ENCODE measurements at regions not wholly inside any gene's neighbourhood (a gene's known extent, or its start where the extent isn't known, plus 50 kb on each side); places are given as distances from the start of the nearest gene placed in this dataset.

DNA sequence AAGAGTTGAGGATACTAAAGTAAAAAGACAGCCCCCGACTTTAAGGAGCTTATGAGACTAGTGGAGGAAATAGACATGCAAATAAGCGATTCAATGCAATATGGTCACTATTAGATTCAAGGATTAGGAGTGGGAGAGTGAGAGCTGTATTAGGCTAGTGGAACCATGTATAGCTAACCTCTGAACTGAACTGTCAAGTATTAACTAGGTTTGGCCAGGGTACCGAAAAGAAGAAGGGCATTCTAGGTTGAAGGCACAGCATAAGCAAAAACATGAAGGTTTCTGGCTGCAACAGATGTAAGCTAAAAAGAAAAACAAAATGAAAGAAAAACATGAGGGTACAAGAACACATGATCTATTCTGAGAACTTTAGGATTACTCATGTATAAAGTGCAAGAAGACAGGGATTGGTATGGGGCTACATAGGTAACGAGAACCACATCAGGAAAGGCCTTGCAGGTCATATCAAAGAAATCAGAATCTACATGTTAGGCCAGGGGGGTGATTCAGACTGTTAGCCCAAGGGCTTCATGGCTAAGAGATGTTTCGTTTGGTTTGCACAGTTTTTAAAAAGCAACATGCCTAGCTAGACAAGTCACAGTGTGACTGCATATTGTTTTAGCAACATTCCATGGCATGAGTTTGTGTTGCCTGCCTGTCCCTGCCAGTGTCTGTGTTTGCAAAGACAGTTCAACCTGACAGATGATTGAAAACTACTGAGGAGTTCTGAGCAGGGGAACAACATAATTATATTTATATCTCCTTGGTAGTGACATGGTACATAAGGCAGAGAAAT is 54.4 kb upstream of the HAO2 start:
- TF ChIP-seq YY1 (IDR thresholded peaks at IDR 0.05; ENCODE audit: extremely low read depth, insufficient replicate concordance, low read depth, low read length) (no peak), TCF7L2 (IDR thresholded peaks at IDR 0.05; ENCODE audit: borderline replicate concordance, extremely low read depth, insufficient read depth, insufficient read length) (no peak), POLR2AphosphoS5 (IDR thresholded peaks at IDR 0.05; ENCODE audit: low read depth, low read length) (no peak), JUND (IDR thresholded peaks at IDR 0.05) (no peak), EZH2 (IDR thresholded peaks at IDR 0.05) (no peak), POLR2A (IDR thresholded peaks at IDR 0.05; ENCODE audit: borderline replicate concordance, extremely low read depth, insufficient read depth, insufficient read length) (no peak), RAD21 (IDR thresholded peaks at IDR 0.05; ENCODE audit: low read depth) (no peak), FOSL1 (IDR thresholded peaks at IDR 0.05; ENCODE audit: low read depth) (no peak), EGR1 (IDR thresholded peaks at IDR 0.05; ENCODE audit: low read depth) (no peak)
- TF ChIP-seq, protein P1, sequence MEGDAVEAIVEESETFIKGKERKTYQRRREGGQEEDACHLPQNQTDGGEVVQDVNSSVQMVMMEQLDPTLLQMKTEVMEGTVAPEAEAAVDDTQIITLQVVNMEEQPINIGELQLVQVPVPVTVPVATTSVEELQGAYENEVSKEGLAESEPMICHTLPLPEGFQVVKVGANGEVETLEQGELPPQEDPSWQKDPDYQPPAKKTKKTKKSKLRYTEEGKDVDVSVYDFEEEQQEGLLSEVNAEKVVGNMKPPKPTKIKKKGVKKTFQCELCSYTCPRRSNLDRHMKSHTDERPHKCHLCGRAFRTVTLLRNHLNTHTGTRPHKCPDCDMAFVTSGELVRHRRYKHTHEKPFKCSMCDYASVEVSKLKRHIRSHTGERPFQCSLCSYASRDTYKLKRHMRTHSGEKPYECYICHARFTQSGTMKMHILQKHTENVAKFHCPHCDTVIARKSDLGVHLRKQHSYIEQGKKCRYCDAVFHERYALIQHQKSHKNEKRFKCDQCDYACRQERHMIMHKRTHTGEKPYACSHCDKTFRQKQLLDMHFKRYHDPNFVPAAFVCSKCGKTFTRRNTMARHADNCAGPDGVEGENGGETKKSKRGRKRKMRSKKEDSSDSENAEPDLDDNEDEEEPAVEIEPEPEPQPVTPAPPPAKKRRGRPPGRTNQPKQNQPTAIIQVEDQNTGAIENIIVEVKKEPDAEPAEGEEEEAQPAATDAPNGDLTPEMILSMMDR (IDR thresholded peaks at IDR 0.05 in 2 of 3, conservative IDR thresholded peaks at IDR 0.05 in 1 of 3; ENCODE audit: borderline replicate concordance in 1 of 3, insufficient read depth in 1 of 3, low read depth in 2 of 3, low read length in 2 of 3): no peak
- TF ChIP-seq, protein P2, sequence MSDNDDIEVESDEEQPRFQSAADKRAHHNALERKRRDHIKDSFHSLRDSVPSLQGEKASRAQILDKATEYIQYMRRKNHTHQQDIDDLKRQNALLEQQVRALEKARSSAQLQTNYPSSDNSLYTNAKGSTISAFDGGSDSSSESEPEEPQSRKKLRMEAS (IDR thresholded peaks at IDR 0.05): no peak

Measured in HCT116 (cell line).